OCI-LY7 (cell line): ENCODE measurements at regions not wholly inside any gene's neighbourhood (a gene's known extent, or its start where the extent isn't known, plus 50 kb on each side); places are given as distances from the start of the nearest gene placed in this dataset.

Experiments
- BruUV-seq: library from RNA; stranded (reverse); fragments of 400-500 nt; replicated peaks from 2 replicates; lab custom pipeline; 2021; lab: Mats Ljungman, UMichigan
- CTCF ChIA-PET: fragments of 300-600 bp; sonication (Branson Sonifier 250); formaldehyde crosslinking; loops from one replicate; lab custom pipeline; 2022; ENCODE audit warnings: antibody characterized with exemption; ENCODE audit not compliant: unreplicated experiment; lab: Charles Lee
- POLR2A ChIA-PET: fragments of 300-600 bp; sonication (Branson Sonifier 250); formaldehyde crosslinking; loops from one replicate; lab custom pipeline; 2022; ENCODE audit warnings: antibody characterized with exemption; lab: Charles Lee
- DNase-seq: peaks from one replicate; pipeline ENCODE4 v3.0.0-alpha.2; 2015; ENCODE audit warnings: low spot score
- H2AFZ ChIP-seq: fragments of 200-600 bp; sonication (generic), shearing (Covaris generic); 2 replicates; pipeline ENCODE4 v1.6.1; 2014; ENCODE audit warnings: mild to moderate bottlenecking, antibody characterized with exemption, low read length, moderate library complexity
- H3K27ac ChIP-seq: fragments of 200-600 bp; sonication (generic); 2 replicates; pipeline ENCODE4 v1.5.1; 2014; ENCODE audit warnings: mixed run types, low read depth, mild to moderate bottlenecking, moderate library complexity, low read length, inconsistent platforms; ENCODE audit not compliant: poor library complexity, severe bottlenecking
- H3K36me3 ChIP-seq: fragments of 200-600 bp; sonication (generic); 2 replicates; pipeline ENCODE4 v1.6.1; 2014; ENCODE audit warnings: mild to moderate bottlenecking, antibody characterized with exemption, low read length, moderate library complexity, mixed read lengths; ENCODE audit not compliant: insufficient read depth
- H3K4me1 ChIP-seq: fragments of 200-600 bp; sonication (generic); 2 replicates; pipeline ENCODE4 v1.5.1; 2014; ENCODE audit warnings: mild to moderate bottlenecking, low read length; ENCODE audit not compliant: insufficient read depth, poor library complexity, severe bottlenecking
- H3K4me2 ChIP-seq: fragments of 200-600 bp; sonication (generic); 2 replicates; pipeline ENCODE4 v1.6.1; 2014; ENCODE audit warnings: mild to moderate bottlenecking, low read length
- H3K4me3 ChIP-seq: fragments of 200-600 bp; sonication (generic); 2 replicates; pipeline ENCODE4 v1.5.1; 2014; ENCODE audit warnings: mild to moderate bottlenecking, low read depth, low read length; ENCODE audit not compliant: poor library complexity, severe bottlenecking
- H3K79me2 ChIP-seq: fragments of 200-600 bp; sonication (generic); 2 replicates; pipeline ENCODE4 v1.6.1; 2016; ENCODE audit warnings: low read depth, mild to moderate bottlenecking, low read length, moderate library complexity, mixed read lengths; ENCODE audit not compliant: insufficient read depth
- H3K9me2 ChIP-seq: fragments of 200-600 bp; sonication (generic); 2 replicates; pipeline ENCODE4 v1.6.1; 2016; ENCODE audit warnings: mild to moderate bottlenecking, low read length, mixed read lengths; ENCODE audit not compliant: insufficient read depth
- H3K9me3 ChIP-seq: fragments of 200-600 bp; sonication (generic); 2 replicates; pipeline ENCODE4 v1.6.1; 2014; ENCODE audit warnings: mild to moderate bottlenecking, mixed run types, low read length, mixed read lengths
- H4K20me1 ChIP-seq: fragments of 200-600 bp; sonication (generic); 2 replicates; pipeline ENCODE4 v1.6.1; 2014; ENCODE audit warnings: mild to moderate bottlenecking, antibody characterized with exemption, low read length, moderate library complexity, mixed read lengths; ENCODE audit not compliant: insufficient read depth
- EZH2phosphoT487 ChIP-seq: fragments of 200-600 bp; sonication (generic); IDR thresholded peaks from 2 replicates; pipeline ENCODE4 v1.6.1; 2018; ENCODE audit warnings: low read depth, borderline replicate concordance, mild to moderate bottlenecking, mixed run types, antibody characterized with exemption, low read length, moderate library complexity, mixed read lengths
- intact Hi-C: fragments of 100-400 bp; cut with micrococcal nuclease; formaldehyde crosslinking; loops from one replicate; pipeline ENCODE4 v1.10.0; 2022; ENCODE audit not compliant: unreplicated experiment
- TF ChIP-seq, protein P1 (sequence below): fragments of 200-600 bp; sonication (generic); conservative IDR thresholded peaks from 2 replicates; pipeline ENCODE4 v1.5.1; 2014; ENCODE audit warnings: mild to moderate bottlenecking, antibody characterized with exemption, low read length, moderate library complexity, mixed read lengths

DNA sequence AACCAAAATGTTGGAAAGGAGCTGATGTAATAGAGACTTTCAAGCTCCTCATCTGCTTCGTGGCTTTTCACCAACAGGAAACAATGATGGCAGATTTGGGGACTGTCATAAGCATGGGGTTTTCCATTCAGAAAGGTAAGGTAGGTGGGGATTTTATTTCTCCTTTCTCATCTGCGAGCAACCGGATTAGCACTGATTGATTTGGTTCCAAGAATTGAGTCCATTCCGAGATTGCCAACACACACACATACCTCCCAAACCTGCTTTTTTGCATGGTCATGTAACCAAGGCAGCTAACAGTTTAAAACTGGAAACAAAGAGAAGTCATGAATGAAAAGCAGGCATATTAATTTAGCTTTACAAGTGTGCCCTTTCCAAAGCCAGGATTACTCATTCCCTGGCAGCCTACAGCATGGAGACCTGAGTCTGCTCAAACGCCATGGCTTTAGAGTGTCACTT lies 63.0 kb upstream of the LNX1 start:
- no peaks in the 10 kb centered on the region for H3K36me3 ChIP-seq
- H3K4me1 ChIP-seq, result no peaks in the 10 kb centered on the region
- intact Hi-C loops, result no loop called here
- H2AFZ ChIP-seq, result no peak overlapping the region
- no peak for DNase-seq
- no TSS peak for BruUV-seq
- H3K27ac ChIP-seq, result no peak overlapping the region
- ChIA-PET POLR2A (interaction anchor here (0.8 kb wide), 1 partner anchor 44 kb away, joined by 6 read pairs; no protein-coding TSS in a partner anchor), CTCF (no interaction called here)
- no peaks in the 10 kb centered on the region for H4K20me1 ChIP-seq
- H3K9me2 ChIP-seq, result no peaks in the 10 kb centered on the region
- no peak overlapping the region for H3K4me3 ChIP-seq
- no peak overlapping the region for H3K4me2 ChIP-seq
- H3K9me3 ChIP-seq, result no peaks in the 10 kb centered on the region
- TF ChIP-seq, protein P1, sequence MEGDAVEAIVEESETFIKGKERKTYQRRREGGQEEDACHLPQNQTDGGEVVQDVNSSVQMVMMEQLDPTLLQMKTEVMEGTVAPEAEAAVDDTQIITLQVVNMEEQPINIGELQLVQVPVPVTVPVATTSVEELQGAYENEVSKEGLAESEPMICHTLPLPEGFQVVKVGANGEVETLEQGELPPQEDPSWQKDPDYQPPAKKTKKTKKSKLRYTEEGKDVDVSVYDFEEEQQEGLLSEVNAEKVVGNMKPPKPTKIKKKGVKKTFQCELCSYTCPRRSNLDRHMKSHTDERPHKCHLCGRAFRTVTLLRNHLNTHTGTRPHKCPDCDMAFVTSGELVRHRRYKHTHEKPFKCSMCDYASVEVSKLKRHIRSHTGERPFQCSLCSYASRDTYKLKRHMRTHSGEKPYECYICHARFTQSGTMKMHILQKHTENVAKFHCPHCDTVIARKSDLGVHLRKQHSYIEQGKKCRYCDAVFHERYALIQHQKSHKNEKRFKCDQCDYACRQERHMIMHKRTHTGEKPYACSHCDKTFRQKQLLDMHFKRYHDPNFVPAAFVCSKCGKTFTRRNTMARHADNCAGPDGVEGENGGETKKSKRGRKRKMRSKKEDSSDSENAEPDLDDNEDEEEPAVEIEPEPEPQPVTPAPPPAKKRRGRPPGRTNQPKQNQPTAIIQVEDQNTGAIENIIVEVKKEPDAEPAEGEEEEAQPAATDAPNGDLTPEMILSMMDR, result no peak
- TF ChIP-seq EZH2phosphoT487, result no peak
- H3K79me2 ChIP-seq, result no peaks in the 10 kb centered on the region

DNA sequence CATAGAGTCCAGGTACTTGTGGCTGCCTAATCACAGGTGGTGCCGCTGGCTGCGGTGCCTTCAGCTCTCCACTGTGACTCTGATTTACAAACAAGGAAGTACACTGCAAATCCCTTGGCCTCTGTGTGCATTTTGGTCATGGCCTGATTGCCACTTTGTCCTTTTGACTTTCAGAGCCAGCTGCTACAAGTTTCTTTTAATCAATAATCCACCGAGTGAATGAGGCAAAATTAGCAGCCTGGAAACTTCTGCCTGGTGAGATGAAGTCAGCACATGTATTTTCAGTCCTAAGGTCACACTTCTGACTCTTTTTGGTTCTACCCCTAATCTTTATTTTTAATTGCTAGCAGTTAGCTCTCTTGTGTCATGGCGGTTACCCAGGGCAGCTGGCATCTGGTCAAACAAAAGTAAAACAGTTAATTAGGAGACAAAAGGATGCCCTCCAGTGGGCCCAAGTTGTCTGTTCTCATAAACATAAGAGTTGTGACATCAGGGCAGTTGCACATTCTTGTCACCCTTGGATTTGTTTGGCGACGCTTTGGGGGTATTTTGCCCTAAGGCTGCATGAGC lies 62.3 kb upstream of the LNX1 start:
- POLR2A ChIA-PET, result no interaction called here
- Histone ChIP-seq H3K9me3 (no peaks in the 10 kb centered on the region), H3K9me2 (no peaks in the 10 kb centered on the region), H3K36me3 (no peaks in the 10 kb centered on the region), H3K4me1 (no peaks in the 10 kb centered on the region), H3K4me3 (no peak overlapping the region), H3K27ac (no peak overlapping the region), H3K79me2 (no peaks in the 10 kb centered on the region), H4K20me1 (no peaks in the 10 kb centered on the region), H2AFZ (no peak overlapping the region), H3K4me2 (no peak overlapping the region)
- CTCF ChIA-PET, result no interaction called here
- intact Hi-C loops, result no loop called here
- no peak for TF ChIP-seq EZH2phosphoT487
- TF ChIP-seq, protein P1, result no peak
- BruUV-seq, result no TSS peak
- DNase-seq, result peak; percentile 23

DNA sequence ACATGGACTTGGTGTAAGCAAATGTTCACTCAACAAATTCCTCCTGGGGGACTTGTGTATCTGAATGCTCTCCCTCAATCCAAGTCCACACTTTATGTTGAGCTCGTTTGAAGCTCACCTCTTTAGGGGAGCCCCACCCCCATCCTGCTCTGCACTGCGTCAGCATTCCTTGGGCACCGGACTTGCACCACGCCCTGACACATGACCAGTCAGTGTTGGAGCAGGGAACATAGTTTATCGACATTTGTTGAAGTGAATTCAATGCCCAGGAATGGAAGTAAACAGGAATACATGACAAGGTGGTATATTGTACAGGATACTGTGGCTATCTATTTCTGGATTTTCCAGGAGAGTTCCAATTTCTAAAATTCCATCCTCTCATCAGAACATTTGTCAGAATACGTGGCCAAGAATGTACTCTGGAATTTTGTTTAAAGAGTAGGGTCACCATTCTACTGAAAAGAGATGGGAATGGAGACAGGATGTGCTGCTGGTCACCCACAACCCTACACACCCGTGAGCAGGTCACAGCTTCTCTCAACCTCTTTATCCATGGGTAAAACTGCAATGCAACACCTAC lies 60.0 kb upstream of the LNX1 start:
- no peak overlapping the region for H2AFZ ChIP-seq
- no peak overlapping the region for H3K27ac ChIP-seq
- no peak overlapping the region for H3K4me3 ChIP-seq
- DNase-seq, result no peak
- TF ChIP-seq, protein P1, result no peak
- TF ChIP-seq EZH2phosphoT487, result no peak
- H3K36me3 ChIP-seq, result no peaks in the 10 kb centered on the region
- H3K4me1 ChIP-seq, result no peaks in the 10 kb centered on the region
- no TSS peak for BruUV-seq
- H3K9me3 ChIP-seq, result no peaks in the 10 kb centered on the region
- H3K9me2 ChIP-seq, result no peaks in the 10 kb centered on the region
- ChIA-PET POLR2A (interaction anchor here (0.7 to 1.5 kb wide), 2 partner anchors 8 to 21 kb away, joined by 4 to 5 read pairs; no protein-coding TSS in a partner anchor), CTCF (no interaction called here)
- no peaks in the 10 kb centered on the region for H3K79me2 ChIP-seq
- H4K20me1 ChIP-seq, result no peaks in the 10 kb centered on the region
- intact Hi-C loops, result no loop called here
- no peak overlapping the region for H3K4me2 ChIP-seq
